Kidney epithelial cell (primary cell): ENCODE measurements at regions not wholly inside any gene's neighbourhood (a gene's known extent, or its start where the extent isn't known, plus 50 kb on each side); places are given as distances from the start of the nearest gene placed in this dataset.

ENCODE experiments used
- DNase-seq: peaks from one replicate; pipeline ENCODE4 v3.0.0-alpha.2; 2010; ENCODE audit warnings: low read depth
- H3K27me3 ChIP-seq: 2 replicates; pipeline ENCODE4 v1.6.0; 2011; ENCODE audit warnings: low read length; ENCODE audit not compliant: control insufficient read depth, insufficient read depth
- H3K36me3 ChIP-seq: 2 replicates; pipeline ENCODE4 v1.5.1; 2011; ENCODE audit warnings: low read length; ENCODE audit not compliant: control insufficient read depth, insufficient read depth
- H3K4me3 ChIP-seq: 2 replicates; pipeline ENCODE4 v1.5.1; 2011; ENCODE audit warnings: low read depth, mild to moderate bottlenecking, control low read depth, low read length
- TF ChIP-seq, protein P1 (sequence below): IDR thresholded peaks from 2 replicates; pipeline ENCODE4 v1.5.1; 2011; ENCODE audit warnings: mild to moderate bottlenecking, moderate library complexity, low read length, control low read depth, inconsistent platforms; ENCODE audit not compliant: insufficient read depth, poor library complexity, severe bottlenecking

DNA sequence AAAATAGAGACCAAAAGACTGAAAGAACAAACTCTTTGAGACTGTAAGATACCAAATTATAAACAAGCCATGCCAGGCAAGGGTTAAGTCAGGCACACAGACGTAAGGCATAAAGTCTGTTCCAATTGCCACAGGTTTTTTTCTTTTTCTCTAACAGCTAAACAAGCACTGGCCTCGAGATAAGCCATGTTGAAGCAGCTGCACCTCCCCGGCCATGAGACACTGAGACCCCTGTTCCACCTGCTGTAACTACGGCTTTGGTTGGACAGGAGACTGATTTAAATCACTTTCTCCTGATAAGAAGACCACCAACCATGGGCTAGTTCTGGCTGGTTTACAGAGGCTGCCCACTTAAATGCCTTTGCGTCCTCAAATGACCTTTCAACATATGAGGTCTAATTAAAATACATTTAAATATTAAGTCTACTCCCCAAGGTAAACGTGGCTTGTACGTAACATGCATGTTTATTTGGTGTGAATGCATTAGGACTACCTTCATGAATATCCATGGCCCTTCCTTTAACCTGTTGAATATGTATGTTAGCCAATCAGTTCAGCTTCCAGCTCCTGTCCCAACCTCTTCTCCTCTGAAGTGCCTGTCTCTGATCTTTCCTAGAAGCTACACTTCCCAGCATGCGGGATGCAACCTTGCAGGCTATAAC is 117.2 kb downstream of the CMPK2 start:
- TF ChIP-seq, protein P1, sequence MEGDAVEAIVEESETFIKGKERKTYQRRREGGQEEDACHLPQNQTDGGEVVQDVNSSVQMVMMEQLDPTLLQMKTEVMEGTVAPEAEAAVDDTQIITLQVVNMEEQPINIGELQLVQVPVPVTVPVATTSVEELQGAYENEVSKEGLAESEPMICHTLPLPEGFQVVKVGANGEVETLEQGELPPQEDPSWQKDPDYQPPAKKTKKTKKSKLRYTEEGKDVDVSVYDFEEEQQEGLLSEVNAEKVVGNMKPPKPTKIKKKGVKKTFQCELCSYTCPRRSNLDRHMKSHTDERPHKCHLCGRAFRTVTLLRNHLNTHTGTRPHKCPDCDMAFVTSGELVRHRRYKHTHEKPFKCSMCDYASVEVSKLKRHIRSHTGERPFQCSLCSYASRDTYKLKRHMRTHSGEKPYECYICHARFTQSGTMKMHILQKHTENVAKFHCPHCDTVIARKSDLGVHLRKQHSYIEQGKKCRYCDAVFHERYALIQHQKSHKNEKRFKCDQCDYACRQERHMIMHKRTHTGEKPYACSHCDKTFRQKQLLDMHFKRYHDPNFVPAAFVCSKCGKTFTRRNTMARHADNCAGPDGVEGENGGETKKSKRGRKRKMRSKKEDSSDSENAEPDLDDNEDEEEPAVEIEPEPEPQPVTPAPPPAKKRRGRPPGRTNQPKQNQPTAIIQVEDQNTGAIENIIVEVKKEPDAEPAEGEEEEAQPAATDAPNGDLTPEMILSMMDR, result no peak
- Histone ChIP-seq H3K27me3 (no peaks in the 10 kb centered on the region), H3K4me3 (no peak overlapping the region), H3K36me3 (no peaks in the 10 kb centered on the region)
- DNase-seq, result no peak

- TF ChIP-seq, protein P1, result no peak
- Histone ChIP-seq H3K27me3 (no peaks in the 10 kb centered on the region), H3K36me3 (no peaks in the 10 kb centered on the region), H3K4me3 (no peak overlapping the region)
- no peak for DNase-seq
These were observed 115.7 kb downstream of the CMPK2 start for GRCh38 chr2:6749962-6750361.

DNA sequence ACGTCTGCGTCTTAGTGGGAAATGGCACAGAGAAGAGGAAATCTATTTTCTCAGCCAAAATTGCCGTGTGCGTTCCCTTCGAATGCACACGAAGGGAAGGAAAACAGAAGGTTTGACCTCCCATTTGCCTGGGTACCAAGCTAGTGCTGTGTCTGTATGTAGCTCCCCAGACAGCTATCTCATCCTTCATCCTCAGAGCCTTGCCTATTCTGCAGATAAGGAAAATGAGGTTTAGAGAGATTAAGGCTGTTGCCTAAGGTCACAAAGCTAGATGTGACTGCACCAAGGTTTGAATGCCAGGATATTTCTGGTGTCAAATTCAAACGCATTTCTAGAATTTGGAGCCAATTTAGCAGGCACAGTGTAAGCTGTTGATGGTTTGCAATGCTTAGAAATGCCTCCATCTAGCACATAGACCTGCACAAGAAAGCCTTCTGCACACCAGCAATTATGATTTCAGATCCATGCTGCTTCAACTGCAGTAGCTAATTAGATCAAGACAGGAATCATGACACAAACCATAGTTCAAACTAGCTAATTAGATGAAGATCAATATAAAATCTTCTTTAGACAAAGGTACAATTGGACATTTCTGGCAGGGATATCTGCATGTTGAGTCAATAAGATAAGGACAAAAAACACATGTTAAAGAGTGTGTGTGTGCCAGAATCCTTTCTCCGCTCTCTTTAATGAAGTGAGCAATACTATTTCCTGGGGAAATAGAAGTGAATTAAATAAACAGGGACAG is 115.1 kb downstream of the CMPK2 start:
- TF ChIP-seq, protein P1, result no peak
- no peaks in the 10 kb centered on the region for H3K27me3 ChIP-seq
- no peak for DNase-seq
- H3K36me3 ChIP-seq, result no peaks in the 10 kb centered on the region
- H3K4me3 ChIP-seq, result no peak overlapping the region

DNA sequence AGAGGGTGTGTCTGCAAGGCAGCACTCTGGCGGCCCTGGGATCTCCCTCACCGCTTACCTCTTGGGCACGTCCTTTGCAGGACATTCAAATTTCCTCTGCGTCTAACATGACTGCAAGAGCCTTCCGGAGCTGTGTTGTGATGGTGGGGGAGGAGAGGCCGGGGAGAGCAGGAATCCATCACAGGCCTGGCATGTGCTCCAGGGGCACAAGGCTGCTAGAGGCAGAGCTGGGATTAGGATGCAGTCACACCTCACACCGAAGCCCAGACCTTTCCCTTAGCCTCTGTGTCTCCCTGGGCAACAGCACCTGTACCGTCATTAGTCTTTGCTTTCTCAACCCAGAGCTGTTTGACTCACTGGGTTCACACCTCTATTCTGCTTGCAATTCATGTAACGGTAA is 111.3 kb downstream of the CMPK2 start:
- TF ChIP-seq, protein P1, result no peak
- DNase-seq, result no peak

GRCh38 chr2:6755456-6755855 is 110.3 kb downstream of the CMPK2 start:
- no peak for DNase-seq
- TF ChIP-seq, protein P1, result no peak
- no peaks in the 10 kb centered on the region for H3K36me3 ChIP-seq
- no peaks in the 10 kb centered on the region for H3K27me3 ChIP-seq
- no peak overlapping the region for H3K4me3 ChIP-seq

More for the DNA sequence above, 111.3 kb downstream of the CMPK2 start:
- Histone ChIP-seq H3K27me3 (no peaks in the 10 kb centered on the region), H3K4me3 (no peak overlapping the region), H3K36me3 (no peaks in the 10 kb centered on the region)
